Dermis blood vessel endothelial cell (primary cell): ENCODE measurements at regions not wholly inside any gene's neighbourhood (a gene's known extent, or its start where the extent isn't known, plus 50 kb on each side); places are given as distances from the start of the nearest gene placed in this dataset.

Experiments used
- DNase-seq: peaks from one replicate; pipeline ENCODE4 v3.0.0; 2010

GRCh38 chr4:66923081-66923865, 622.0 kb downstream of the CENPC start:
- DNase-seq, result no peak

GRCh38 chr4:66921433-66921832, 623.9 kb downstream of the CENPC start:
- DNase-seq, result no peak

GRCh38 chr4:66920514-66920913, 624.8 kb downstream of the CENPC start:
- DNase-seq, result no peak

- DNase-seq, result no peak
These were observed 633.4 kb downstream of the CENPC start for GRCh38 chr4:66911880-66912279.

- DNase-seq, result no peak
These were observed 639.0 kb downstream of the CENPC start for GRCh38 chr4:66906314-66906713.

- no peak for DNase-seq
These were observed 645.8 kb downstream of the CENPC start for GRCh38 chr4:66899422-66900065.

GRCh38 chr4:66893807-66894206, 651.5 kb downstream of the CENPC start:
- no peak for DNase-seq

- no peak for DNase-seq
These were observed 658.2 kb downstream of the CENPC start for GRCh38 chr4:66887061-66887460.

GRCh38 chr4:66885501-66886165, 659.7 kb downstream of the CENPC start:
- no peak for DNase-seq

- no peak for DNase-seq
These were observed 668.4 kb downstream of the CENPC start for GRCh38 chr4:66876946-66877345.

- no peak for DNase-seq
These were observed 672.6 kb downstream of the CENPC start for GRCh38 chr4:66872661-66873060.

- DNase-seq, result no peak
These were observed 681.8 kb downstream of the CENPC start for GRCh38 chr4:66863481-66863880.

GRCh38 chr4:66855956-66856355, 689.3 kb downstream of the CENPC start:
- no peak for DNase-seq

- DNase-seq, result no peak
These were observed 691.5 kb downstream of the CENPC start for GRCh38 chr4:66853845-66854244.

- no peak for DNase-seq
These were observed 692.5 kb downstream of the CENPC start for GRCh38 chr4:66852843-66853242.

GRCh38 chr4:66849596-66849995, 695.7 kb downstream of the CENPC start:
- no peak for DNase-seq

GRCh38 chr4:66842724-66843088, 702.6 kb downstream of the CENPC start:
- no peak for DNase-seq

GRCh38 chr4:66842026-66842723, 703.1 kb downstream of the CENPC start:
- DNase-seq, result no peak

- no peak for DNase-seq
These were observed 705.1 kb downstream of the CENPC start for GRCh38 chr4:66840178-66840577.

GRCh38 chr4:66837279-66837922, 707.9 kb downstream of the CENPC start:
- no peak for DNase-seq

GRCh38 chr4:66829310-66829709, 716.0 kb downstream of the CENPC start:
- DNase-seq, result no peak

GRCh38 chr4:66820681-66821080, 724.6 kb downstream of the CENPC start:
- no peak for DNase-seq

GRCh38 chr4:66814277-66814676, 731.0 kb downstream of the CENPC start:
- no peak for DNase-seq
